HEK293 (cell line): ENCODE measurements at regions not wholly inside any gene's neighbourhood (a gene's known extent, or its start where the extent isn't known, plus 50 kb on each side); places are given as distances from the start of the nearest gene placed in this dataset.

Experiments used
- CTCF ChIP-seq: fragments of 450-650 bp; formaldehyde crosslinking; IDR thresholded peaks from 2 replicates; pipeline ENCODE4 v1.5.1; 2016; ENCODE audit warnings: missing biosample characterization, missing genetic modification characterization
- MYNN ChIP-seq: fragments of 450-650 bp; formaldehyde crosslinking; IDR thresholded peaks from 2 replicates; pipeline ENCODE4 v1.5.1; 2016; ENCODE audit warnings: missing biosample characterization, missing genetic modification characterization, borderline replicate concordance
- REST ChIP-seq: fragments of 450-650 bp; formaldehyde crosslinking; IDR thresholded peaks from 2 replicates; pipeline ENCODE4 v1.5.1; 2016; ENCODE audit warnings: missing biosample characterization, missing genetic modification characterization
- ZNF311 ChIP-seq: fragments of 450-650 bp; formaldehyde crosslinking; IDR thresholded peaks from 2 replicates; pipeline ENCODE4 v1.5.1; 2017; ENCODE audit warnings: missing biosample characterization, missing genetic modification characterization, borderline replicate concordance
- ZNF580 ChIP-seq: fragments of 450-650 bp; formaldehyde crosslinking; IDR thresholded peaks from 2 replicates; pipeline ENCODE4 v1.5.1; 2016; ENCODE audit warnings: missing biosample characterization, missing genetic modification characterization

- TF ChIP-seq REST (tag by site-specific recombination) = peak; percentile 85
- TF ChIP-seq CTCF = no peak
- no peak for TF ChIP-seq MYNN
- TF ChIP-seq ZNF311 (tag by site-specific recombination) = no peak
- no peak for TF ChIP-seq ZNF580 (tag by site-specific recombination)
Measured at GRCh38 chr16:60945225-60945624, 1091.0 kb downstream of the CDH8 start.
